ENCODE measurements at regions not wholly inside any gene's neighbourhood (a gene's known extent, or its start where the extent isn't known, plus 50 kb on each side); places are given as distances from the start of the nearest gene placed in this dataset.

DNA sequence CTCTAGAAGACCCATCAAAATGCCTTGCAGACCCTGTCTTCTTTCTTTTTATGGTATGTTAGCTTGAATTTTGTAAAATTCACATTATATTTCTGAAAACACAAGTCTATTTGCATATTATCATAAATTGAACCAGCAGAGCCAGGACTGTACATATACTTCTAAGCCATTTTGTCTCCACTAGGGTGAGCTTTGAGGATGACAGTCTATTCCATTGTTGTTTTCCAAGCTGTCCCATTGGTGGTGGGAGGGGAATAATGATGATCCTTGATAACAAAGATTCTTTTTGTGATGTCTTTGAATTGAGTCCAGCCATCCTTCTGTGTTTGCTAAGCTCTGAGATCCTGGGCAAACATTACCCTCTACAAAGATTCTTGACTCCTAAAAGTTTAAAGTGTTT, 359.3 kb upstream of the PCDH20 start:
- no peak for TF ChIP-seq POLR2AphosphoS5 (IDR thresholded peaks at IDR 0.05)
- TF ChIP-seq, protein P1, sequence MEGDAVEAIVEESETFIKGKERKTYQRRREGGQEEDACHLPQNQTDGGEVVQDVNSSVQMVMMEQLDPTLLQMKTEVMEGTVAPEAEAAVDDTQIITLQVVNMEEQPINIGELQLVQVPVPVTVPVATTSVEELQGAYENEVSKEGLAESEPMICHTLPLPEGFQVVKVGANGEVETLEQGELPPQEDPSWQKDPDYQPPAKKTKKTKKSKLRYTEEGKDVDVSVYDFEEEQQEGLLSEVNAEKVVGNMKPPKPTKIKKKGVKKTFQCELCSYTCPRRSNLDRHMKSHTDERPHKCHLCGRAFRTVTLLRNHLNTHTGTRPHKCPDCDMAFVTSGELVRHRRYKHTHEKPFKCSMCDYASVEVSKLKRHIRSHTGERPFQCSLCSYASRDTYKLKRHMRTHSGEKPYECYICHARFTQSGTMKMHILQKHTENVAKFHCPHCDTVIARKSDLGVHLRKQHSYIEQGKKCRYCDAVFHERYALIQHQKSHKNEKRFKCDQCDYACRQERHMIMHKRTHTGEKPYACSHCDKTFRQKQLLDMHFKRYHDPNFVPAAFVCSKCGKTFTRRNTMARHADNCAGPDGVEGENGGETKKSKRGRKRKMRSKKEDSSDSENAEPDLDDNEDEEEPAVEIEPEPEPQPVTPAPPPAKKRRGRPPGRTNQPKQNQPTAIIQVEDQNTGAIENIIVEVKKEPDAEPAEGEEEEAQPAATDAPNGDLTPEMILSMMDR (IDR thresholded peaks at IDR 0.05) = no peak
- TF ChIP-seq POLR2A (IDR thresholded peaks at IDR 0.05; ENCODE audit: low read depth) = no peak
- no peak for TF ChIP-seq EP300 (IDR thresholded peaks at IDR 0.05)
- intact Hi-C loops (cut with DNase I) = no loop called here
- H3K4me1 ChIP-seq = peaks cover 0 to 6% (median 3%) of the 10 kb centered on the region in 4 donors
- H3K9me3 ChIP-seq = no peaks in the 10 kb centered on the region
- no peaks in the 10 kb centered on the region for H3K27me3 ChIP-seq
- no peak overlapping the region for H3K4me3 ChIP-seq
- no peak overlapping the region for H3K27ac ChIP-seq (replicated peaks in 1 of 4)
- H3K36me3 ChIP-seq = no peaks in the 10 kb centered on the region
- no peak for DNase-seq (ENCODE audit: extremely low spot score)

DNA sequence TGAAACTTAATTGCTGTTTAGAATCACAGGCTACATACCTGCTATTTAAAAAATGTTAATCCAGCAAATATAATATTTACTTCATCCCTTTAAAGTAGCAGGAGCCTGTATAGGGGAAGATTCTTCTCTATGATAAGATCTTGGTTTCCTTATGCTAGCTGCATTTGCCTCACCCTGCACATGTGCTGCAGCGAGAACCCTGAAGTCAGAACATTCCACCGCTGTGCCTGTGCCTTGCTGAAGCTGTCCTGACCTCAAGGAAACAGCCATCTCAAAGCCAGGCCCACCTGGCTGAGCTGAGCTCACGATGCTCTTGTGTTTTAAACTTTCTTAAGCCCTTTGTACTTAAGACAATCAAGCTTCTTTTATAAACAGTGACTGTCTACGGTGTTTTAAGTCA, 355.0 kb upstream of the PCDH20 start:
- 70% methylated on average over 4 of the region's 4 CpGs for WGBS
- no peak overlapping the region for H3K4me3 ChIP-seq
- H3K9me3 ChIP-seq = peaks cover 0 to 4% (median 0%) of the 10 kb centered on the region in 4 donors
- no peaks in the 10 kb centered on the region for H3K4me1 ChIP-seq
- no peaks in the 10 kb centered on the region for H3K27me3 ChIP-seq
- intact Hi-C loops (cut with DNase I) = no loop called here
- H3K36me3 ChIP-seq = no peaks in the 10 kb centered on the region
- TF ChIP-seq EP300 (IDR thresholded peaks at IDR 0.05) (no peak), POLR2A (IDR thresholded peaks at IDR 0.05; ENCODE audit: low read depth) (no peak), POLR2AphosphoS5 (IDR thresholded peaks at IDR 0.05) (no peak)
- TF ChIP-seq, protein P1 (IDR thresholded peaks at IDR 0.05) = no peak
- no peak for DNase-seq (ENCODE audit: extremely low spot score)
- no peak overlapping the region for H3K27ac ChIP-seq (replicated peaks in 1 of 4)

GRCh38 chr13:61768175-61768574, 352.5 kb upstream of the PCDH20 start:
- TF ChIP-seq POLR2AphosphoS5 (IDR thresholded peaks at IDR 0.05) (no peak), EP300 (IDR thresholded peaks at IDR 0.05) (no peak), POLR2A (IDR thresholded peaks at IDR 0.05; ENCODE audit: low read depth) (no peak)
- TF ChIP-seq, protein P1 (IDR thresholded peaks at IDR 0.05) = no peak
- Histone ChIP-seq H3K4me1 (no peaks in the 10 kb centered on the region), H3K9me3 (peaks cover 0 to 4% (median 0%) of the 10 kb centered on the region in 4 donors), H3K4me3 (no peak overlapping the region), H3K36me3 (no peaks in the 10 kb centered on the region), H3K27ac (replicated peaks in 1 of 4) (no peak overlapping the region), H3K27me3 (no peaks in the 10 kb centered on the region)
- intact Hi-C loops (cut with DNase I) = no loop called here
- 79% methylated on average over 2 of the region's 2 CpGs for WGBS
- no peak for DNase-seq (ENCODE audit: extremely low spot score)

DNA sequence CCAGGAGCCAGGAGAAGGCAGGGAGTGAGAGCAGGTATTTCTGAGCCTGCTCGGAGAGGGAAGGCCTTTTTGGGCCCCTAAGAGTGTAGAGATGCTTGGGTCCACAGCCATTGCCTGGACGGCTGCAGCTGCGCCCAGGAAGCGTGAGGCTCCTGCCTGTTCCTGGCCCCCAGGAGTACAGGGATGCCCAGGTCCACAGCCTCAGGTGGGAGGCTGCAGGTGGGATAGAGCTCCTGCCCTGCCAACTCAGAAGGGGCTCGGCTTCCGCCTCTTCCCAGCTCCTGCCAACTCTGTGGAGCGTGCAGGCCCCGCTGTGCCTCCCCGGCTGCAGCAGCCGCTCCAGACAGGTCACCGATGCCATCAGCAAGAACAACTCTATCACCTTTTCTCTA, 351.0 kb upstream of the PCDH20 start:
- 88% methylated on average over 8 of the region's 11 CpGs for WGBS
- no peak overlapping the region for H3K27ac ChIP-seq (replicated peaks in 1 of 4)
- no peaks in the 10 kb centered on the region for H3K4me1 ChIP-seq

More for the DNA sequence above, 351.0 kb upstream of the PCDH20 start:
- no peak for DNase-seq (ENCODE audit: extremely low spot score)
- intact Hi-C loops (cut with DNase I) = no loop called here
- Histone ChIP-seq H3K36me3 (no peaks in the 10 kb centered on the region), H3K27me3 (no peaks in the 10 kb centered on the region), H3K9me3 (peaks cover 0 to 4% (median 0%) of the 10 kb centered on the region in 4 donors), H3K4me3 (no peak overlapping the region)
- no peak for TF ChIP-seq POLR2AphosphoS5 (IDR thresholded peaks at IDR 0.05)
- TF ChIP-seq, protein P1 (IDR thresholded peaks at IDR 0.05) = no peak
- no peak for TF ChIP-seq POLR2A (IDR thresholded peaks at IDR 0.05; ENCODE audit: low read depth)
- no peak for TF ChIP-seq EP300 (IDR thresholded peaks at IDR 0.05)

All from esophagus muscularis mucosa (tissue), 4 donors.